Right cardiac atrium (tissue), 5 donors: ENCODE measurements at regions not wholly inside any gene's neighbourhood (a gene's known extent, or its start where the extent isn't known, plus 50 kb on each side); places are given as distances from the start of the nearest gene placed in this dataset.

Experiments used
- ATAC-seq, 2 donors: fragments of 200-7000 bp; cut with Tn5 transposase; one replicate each; pipeline versions ENCODE4 v1.8.0 to v1.9.1; 2020; ENCODE audit warnings: moderate library complexity in 2 of 2, mild to moderate bottlenecking in 1 of 2
- DNase-seq, 3 donors: peaks; one replicate each; pipeline ENCODE4 v3.0.0-alpha.2; 2020
- H3K27ac ChIP-seq: one replicate; pipeline ENCODE4 v1.5.1; 2013; ENCODE audit warnings: mild to moderate bottlenecking, low read length, control low read depth, moderate library complexity
- H3K27me3 ChIP-seq: one replicate; pipeline ENCODE4 v1.6.1; 2013; ENCODE audit not compliant: control insufficient read depth, insufficient read depth
- H3K4me1 ChIP-seq: one replicate; pipeline ENCODE4 v1.6.1; 2013; ENCODE audit warnings: low read length; ENCODE audit not compliant: control insufficient read depth, insufficient read depth
- H3K4me3 ChIP-seq: one replicate; pipeline ENCODE4 v1.5.1; 2013; ENCODE audit warnings: low read length, control low read depth
- H3K9me3 ChIP-seq: one replicate; pipeline ENCODE4 v1.6.1; 2013; ENCODE audit warnings: low read length; ENCODE audit not compliant: control insufficient read depth
- WGBS: extraction: QIAGEN DNeasy Blood & Tissue Kit; methylation state at CpG from one replicate; pipeline ENCODE4 v1.1.7; 2013; 5-methylcytosine and 5-hydroxymethylcytosine counted together
- intact Hi-C, 4 donors: fragments of 100-400 bp; cut with DNase I; formaldehyde crosslinking; loops; one replicate each; pipeline versions ENCODE4 v1.11.0 to v1.14.0; 2022 to 2023
- donor health status: healthy with polysubstance abuse.
- donor health status: DM: no; HTN: yes; CAD: no.
- donor health status: DM: no; HTN: no; CAD: no.
- donor health status: DM: no; HTN: yes; CAD: no; lungs with severe emphysema.
- donor health status: DM: yes; HTN: yes; CAD: no.

GRCh38 chr16:73172973-73173709, 125.2 kb upstream of the ZFHX3 start:
- Histone ChIP-seq H3K9me3 (no peaks in the 10 kb centered on the region), H3K4me1 (no peaks in the 10 kb centered on the region), H3K27me3 (no peaks in the 10 kb centered on the region), H3K4me3 (peak overlapping the region; percentile 19), H3K27ac (peak overlapping the region; percentile 48)
- ATAC-seq, result peak; percentile 7 to 19
- peak in 1 of 3 donors; percentile 48 for DNase-seq
- intact Hi-C loops, result loop anchor here in 2 of 4 donors (5.0 to 10.0 kb wide), 2 partner anchors 108 to 116 kb away; no protein-coding TSS in a partner anchor
- WGBS, result 34% methylated on average over 18 of the region's 18 CpGs

- intact Hi-C loops, result loop anchor here in 2 of 4 donors (5.0 to 10.0 kb wide), 2 partner anchors 108 to 115 kb away; no protein-coding TSS in a partner anchor
- peak; percentile 78 to 92 (median 88) for DNase-seq
- 48% methylated on average over 23 of the region's 23 CpGs for WGBS
- Histone ChIP-seq H3K4me1 (no peaks in the 10 kb centered on the region), H3K27ac (peak overlapping the region; percentile 33), H3K27me3 (no peaks in the 10 kb centered on the region), H3K4me3 (no peak overlapping the region), H3K9me3 (no peaks in the 10 kb centered on the region)
- peak; percentile 72 to 78 for ATAC-seq
These were observed 124.5 kb upstream of the ZFHX3 start for GRCh38 chr16:73172241-73172972.

GRCh38 chr16:73171901-73172240, 123.9 kb upstream of the ZFHX3 start:
- WGBS, result 86% methylated on average over 9 of the region's 9 CpGs
- DNase-seq, result no peak
- H3K27ac ChIP-seq, result no peak overlapping the region
- H3K27me3 ChIP-seq, result no peaks in the 10 kb centered on the region
- intact Hi-C loops, result loop anchor here in 2 of 4 donors (5.0 to 10.0 kb wide), 2 partner anchors 107 to 115 kb away; no protein-coding TSS in a partner anchor
- no peak overlapping the region for H3K4me3 ChIP-seq
- no peaks in the 10 kb centered on the region for H3K9me3 ChIP-seq
- ATAC-seq, result no peak
- no peaks in the 10 kb centered on the region for H3K4me1 ChIP-seq

GRCh38 chr16:73171380-73171779, 123.5 kb upstream of the ZFHX3 start:
- Histone ChIP-seq H3K27me3 (no peaks in the 10 kb centered on the region), H3K4me1 (no peaks in the 10 kb centered on the region), H3K27ac (no peak overlapping the region), H3K9me3 (no peaks in the 10 kb centered on the region), H3K4me3 (no peak overlapping the region)
- intact Hi-C loops, result loop anchor here in 2 of 4 donors (5.0 to 10.0 kb wide), 2 partner anchors 107 to 114 kb away; no protein-coding TSS in a partner anchor
- 81% methylated on average over 9 of the region's 9 CpGs for WGBS
- ATAC-seq (no peak), DNase-seq (no peak)

- Histone ChIP-seq H3K27me3 (no peaks in the 10 kb centered on the region), H3K9me3 (no peaks in the 10 kb centered on the region), H3K4me1 (no peaks in the 10 kb centered on the region), H3K4me3 (no peak overlapping the region), H3K27ac (no peak overlapping the region)
- DNase-seq (peak in 1 of 3 donors; percentile 61), ATAC-seq (peak; percentile 39 to 85)
- 67% methylated on average over 10 of the region's 10 CpGs for WGBS
- intact Hi-C loops, result loop anchor here in 2 of 4 donors (5.0 to 10.0 kb wide), 2 partner anchors 106 to 113 kb away; no protein-coding TSS in a partner anchor
These were observed 122.7 kb upstream of the ZFHX3 start for GRCh38 chr16:73170612-73171038.

- ATAC-seq, result no peak
- no peaks in the 10 kb centered on the region for H3K27me3 ChIP-seq
- WGBS, result 34% methylated on average over 3 of the region's 3 CpGs
- DNase-seq, result no peak
- intact Hi-C loops, result no loop called here
- H3K9me3 ChIP-seq, result no peaks in the 10 kb centered on the region
- H3K4me1 ChIP-seq, result no peaks in the 10 kb centered on the region
- no peak overlapping the region for H3K27ac ChIP-seq
- peak overlapping the region; percentile 31 for H3K4me3 ChIP-seq
These were observed 119.1 kb upstream of the ZFHX3 start for GRCh38 chr16:73166947-73167550.

- H3K9me3 ChIP-seq, result no peaks in the 10 kb centered on the region
- peak in 1 of 2 donors; percentile 75 for ATAC-seq
- 29% methylated on average over 5 of the region's 5 CpGs for WGBS
- no peak overlapping the region for H3K27ac ChIP-seq
- intact Hi-C loops, result no loop called here
- H3K4me3 ChIP-seq, result peak overlapping the region; percentile 31
- DNase-seq, result peak in 1 of 3 donors; percentile 63
- no peaks in the 10 kb centered on the region for H3K4me1 ChIP-seq
- H3K27me3 ChIP-seq, result no peaks in the 10 kb centered on the region
These were observed 118.5 kb upstream of the ZFHX3 start for GRCh38 chr16:73166441-73166851.

GRCh38 chr16:73163238-73163815, 115.4 kb upstream of the ZFHX3 start:
- no peak for DNase-seq

GRCh38 chr16:73161977-73162376, 114.0 kb upstream of the ZFHX3 start:
- 92% methylated on average over 4 of the region's 4 CpGs for WGBS
- no peak overlapping the region for H3K4me3 ChIP-seq
- ATAC-seq, result no peak
- no peaks in the 10 kb centered on the region for H3K4me1 ChIP-seq
- no peak overlapping the region for H3K27ac ChIP-seq
- H3K27me3 ChIP-seq, result no peaks in the 10 kb centered on the region
- no peak for DNase-seq
- no peaks in the 10 kb centered on the region for H3K9me3 ChIP-seq
- intact Hi-C loops, result no loop called here

More at GRCh38 chr16:73163238-73163815, 115.4 kb upstream of the ZFHX3 start:
- no peaks in the 10 kb centered on the region for H3K4me1 ChIP-seq
- H3K4me3 ChIP-seq, result no peak overlapping the region
- no peak for ATAC-seq
- H3K27me3 ChIP-seq, result no peaks in the 10 kb centered on the region
- 63% methylated on average over 5 of the region's 5 CpGs for WGBS
- intact Hi-C loops, result no loop called here
- H3K27ac ChIP-seq, result no peak overlapping the region
- H3K9me3 ChIP-seq, result no peaks in the 10 kb centered on the region

- 90% methylated on average over 5 of the region's 5 CpGs for WGBS
- no peak for ATAC-seq
- H3K9me3 ChIP-seq, result no peaks in the 10 kb centered on the region
These were observed 111.4 kb upstream of the ZFHX3 start for GRCh38 chr16:73159296-73159695.

More at GRCh38 chr16:73159296-73159695, 111.4 kb upstream of the ZFHX3 start:
- intact Hi-C loops, result no loop called here
- H3K27ac ChIP-seq, result no peak overlapping the region
- H3K4me1 ChIP-seq, result no peaks in the 10 kb centered on the region
- DNase-seq, result no peak
- H3K4me3 ChIP-seq, result no peak overlapping the region
- H3K27me3 ChIP-seq, result no peaks in the 10 kb centered on the region
